AG04450 (cell line): ENCODE measurements at regions not wholly inside any gene's neighbourhood (a gene's known extent, or its start where the extent isn't known, plus 50 kb on each side); places are given as distances from the start of the nearest gene placed in this dataset.

Experiments used
- CTCF ChIA-PET: fragments of 300-600, 350-600 bp; formaldehyde crosslinking; extraction: SDS; loops from one replicate; lab custom pipeline; 2022; ENCODE audit warnings: antibody characterized with exemption, inconsistent platforms; lab: Charles Lee
- POLR2A ChIA-PET: fragments of 350-600 bp; formaldehyde crosslinking; extraction: SDS; loops from one replicate; lab custom pipeline; 2021; ENCODE audit warnings: antibody characterized with exemption, inconsistent platforms; lab: Yijun Ruan, JAX
- DNase-seq: peaks from one replicate; pipeline ENCODE4 v3.0.0-alpha.2; 2011; ENCODE audit warnings: low read depth, low spot score
- H3K27ac ChIP-seq: one replicate; pipeline ENCODE4 v1.5.1; 2012; ENCODE audit warnings: low read depth, low read length, control low read depth
- H3K27me3 ChIP-seq: one replicate; pipeline ENCODE4 v1.6.0; 2012; ENCODE audit warnings: low read length; ENCODE audit not compliant: control insufficient read depth, insufficient read depth
- H3K4me3 ChIP-seq: 2 replicates; pipeline ENCODE4 v1.5.1; 2011; ENCODE audit warnings: mild to moderate bottlenecking, low read depth, low read length, control low read depth
- H3K9me3 ChIP-seq: 2 replicates; pipeline ENCODE4 v1.5.1; 2012; ENCODE audit warnings: low read length; ENCODE audit not compliant: control insufficient read depth, insufficient read depth
- TF ChIP-seq, protein P1 (sequence below): IDR thresholded peaks from 2 replicates; pipeline ENCODE4 v1.5.1; 2011; ENCODE audit warnings: low read depth, low read length, control low read depth, inconsistent platforms

DNA sequence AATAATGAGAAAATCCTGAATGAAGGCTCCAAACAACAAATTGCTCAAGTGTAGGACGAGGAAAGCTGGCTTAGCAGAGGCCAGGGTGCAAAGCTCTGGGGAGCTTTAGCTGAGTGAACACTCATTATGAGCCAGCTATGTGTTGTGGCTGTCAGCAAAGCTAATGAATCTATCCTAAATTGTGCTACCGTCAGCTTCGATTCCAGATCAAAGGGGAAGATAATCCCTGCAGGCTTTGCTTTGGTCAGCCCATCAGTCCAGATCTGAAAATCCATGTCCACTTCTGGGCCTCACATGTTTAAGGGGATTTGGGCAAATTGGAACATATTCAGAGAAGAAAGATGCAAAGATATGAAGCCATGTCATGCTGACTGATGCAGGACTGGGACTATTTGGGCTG, 180.9 kb upstream of the ZBED5 start:
- Histone ChIP-seq H3K27ac (no peak overlapping the region), H3K9me3 (no peaks in the 10 kb centered on the region), H3K27me3 (peaks cover 2% of the 10 kb centered on the region), H3K4me3 (no peak overlapping the region)
- TF ChIP-seq, protein P1, sequence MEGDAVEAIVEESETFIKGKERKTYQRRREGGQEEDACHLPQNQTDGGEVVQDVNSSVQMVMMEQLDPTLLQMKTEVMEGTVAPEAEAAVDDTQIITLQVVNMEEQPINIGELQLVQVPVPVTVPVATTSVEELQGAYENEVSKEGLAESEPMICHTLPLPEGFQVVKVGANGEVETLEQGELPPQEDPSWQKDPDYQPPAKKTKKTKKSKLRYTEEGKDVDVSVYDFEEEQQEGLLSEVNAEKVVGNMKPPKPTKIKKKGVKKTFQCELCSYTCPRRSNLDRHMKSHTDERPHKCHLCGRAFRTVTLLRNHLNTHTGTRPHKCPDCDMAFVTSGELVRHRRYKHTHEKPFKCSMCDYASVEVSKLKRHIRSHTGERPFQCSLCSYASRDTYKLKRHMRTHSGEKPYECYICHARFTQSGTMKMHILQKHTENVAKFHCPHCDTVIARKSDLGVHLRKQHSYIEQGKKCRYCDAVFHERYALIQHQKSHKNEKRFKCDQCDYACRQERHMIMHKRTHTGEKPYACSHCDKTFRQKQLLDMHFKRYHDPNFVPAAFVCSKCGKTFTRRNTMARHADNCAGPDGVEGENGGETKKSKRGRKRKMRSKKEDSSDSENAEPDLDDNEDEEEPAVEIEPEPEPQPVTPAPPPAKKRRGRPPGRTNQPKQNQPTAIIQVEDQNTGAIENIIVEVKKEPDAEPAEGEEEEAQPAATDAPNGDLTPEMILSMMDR: no peak
- DNase-seq: no peak
- CTCF ChIA-PET: interaction anchor here (1.0 to 7.9 kb wide), 10 partner anchors 9 to 748 kb away, joined by 3 to 121 read pairs (median 4); partner anchors contain the start of gene GALNT18
- POLR2A ChIA-PET: interaction anchor here (0.8 to 1.0 kb wide), 2 partner anchors 10 to 230 kb away, joined by 3 read pairs; partner anchors contain the start of gene EIF4G2

DNA sequence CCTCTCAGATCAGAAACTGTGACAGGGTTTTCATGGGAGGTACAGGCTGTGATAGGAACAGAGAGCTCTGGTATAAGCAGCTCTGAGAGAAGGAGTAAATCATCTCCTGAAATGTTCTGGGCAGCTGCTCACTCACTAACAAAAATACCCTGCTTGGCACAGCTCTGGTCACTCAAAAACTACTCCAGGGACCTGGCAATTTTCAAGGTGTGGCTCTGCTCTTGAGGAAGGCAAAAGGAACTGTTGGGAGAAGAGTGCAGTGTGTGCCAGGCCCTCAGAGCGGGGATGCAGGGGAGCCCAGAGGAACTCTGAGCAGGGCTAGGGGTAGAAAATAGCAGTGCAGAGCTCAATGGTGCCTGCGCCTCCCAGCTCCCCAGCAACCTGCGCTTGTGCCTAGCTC, 180.5 kb upstream of the ZBED5 start:
- POLR2A ChIA-PET: interaction anchor here (0.8 to 1.0 kb wide), 2 partner anchors 10 to 230 kb away, joined by 3 read pairs; partner anchors contain the start of gene EIF4G2
- DNase-seq: no peak
- Histone ChIP-seq H3K4me3 (no peak overlapping the region), H3K9me3 (no peaks in the 10 kb centered on the region), H3K27me3 (peaks cover 2% of the 10 kb centered on the region), H3K27ac (no peak overlapping the region)
- TF ChIP-seq, protein P1: no peak
- CTCF ChIA-PET: interaction anchor here (0.6 to 7.9 kb wide), 12 partner anchors 8 to 748 kb away, joined by 3 to 121 read pairs (median 4); partner anchors contain the start of gene GALNT18

DNA sequence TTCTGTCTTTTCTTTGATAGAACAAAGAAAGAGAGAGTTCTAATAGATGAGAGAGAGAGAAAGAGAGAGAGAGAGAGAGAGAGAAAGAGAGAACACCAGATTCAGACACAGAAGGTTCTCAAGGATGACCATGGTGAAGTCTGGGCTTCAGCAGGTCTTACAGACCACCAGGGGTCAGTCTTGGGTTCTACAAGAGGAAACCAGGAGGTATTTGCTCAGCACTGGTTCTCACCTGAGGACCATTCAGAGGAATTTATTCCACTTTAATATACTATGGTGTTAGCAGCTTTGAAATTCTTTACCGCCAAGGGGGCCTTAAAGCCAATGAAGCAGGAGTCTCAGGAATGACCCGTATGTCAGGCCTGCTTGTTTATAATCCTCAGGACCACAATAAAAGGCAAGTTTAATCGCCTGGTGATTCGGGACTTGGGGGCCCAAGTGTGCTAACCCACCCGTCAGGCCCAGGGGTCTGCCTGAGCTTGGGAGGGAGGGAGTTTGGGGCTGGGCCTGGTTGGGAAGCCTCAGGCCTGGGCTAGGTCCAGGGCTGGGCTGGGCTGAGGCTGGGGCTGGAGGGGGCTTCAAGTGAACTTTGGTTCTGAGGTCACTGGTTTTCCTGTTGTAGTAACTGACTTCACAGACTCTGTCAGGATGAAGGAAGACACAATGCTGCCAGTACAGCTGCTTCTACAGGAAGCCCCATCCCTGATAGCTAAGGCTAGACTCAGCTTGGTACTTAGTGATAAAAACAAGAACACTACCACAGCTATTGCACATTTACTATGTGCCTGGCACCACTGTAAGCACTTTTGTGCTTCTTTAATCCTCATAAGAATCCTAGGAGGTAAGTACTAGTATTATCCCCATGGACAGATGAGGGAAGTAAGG, 179.2 kb upstream of the ZBED5 start:
- ChIA-PET CTCF (interaction anchor here (0.6 to 7.9 kb wide), 14 partner anchors 9 to 762 kb away, joined by 3 to 121 read pairs (median 4); no protein-coding TSS in a partner anchor), POLR2A (no interaction called here)
- Histone ChIP-seq H3K4me3 (no peak overlapping the region), H3K27ac (no peak overlapping the region), H3K9me3 (no peaks in the 10 kb centered on the region), H3K27me3 (peaks cover under 1% of the 10 kb centered on the region)
- TF ChIP-seq, protein P1: peak; percentile 70
- DNase-seq: no peak

DNA sequence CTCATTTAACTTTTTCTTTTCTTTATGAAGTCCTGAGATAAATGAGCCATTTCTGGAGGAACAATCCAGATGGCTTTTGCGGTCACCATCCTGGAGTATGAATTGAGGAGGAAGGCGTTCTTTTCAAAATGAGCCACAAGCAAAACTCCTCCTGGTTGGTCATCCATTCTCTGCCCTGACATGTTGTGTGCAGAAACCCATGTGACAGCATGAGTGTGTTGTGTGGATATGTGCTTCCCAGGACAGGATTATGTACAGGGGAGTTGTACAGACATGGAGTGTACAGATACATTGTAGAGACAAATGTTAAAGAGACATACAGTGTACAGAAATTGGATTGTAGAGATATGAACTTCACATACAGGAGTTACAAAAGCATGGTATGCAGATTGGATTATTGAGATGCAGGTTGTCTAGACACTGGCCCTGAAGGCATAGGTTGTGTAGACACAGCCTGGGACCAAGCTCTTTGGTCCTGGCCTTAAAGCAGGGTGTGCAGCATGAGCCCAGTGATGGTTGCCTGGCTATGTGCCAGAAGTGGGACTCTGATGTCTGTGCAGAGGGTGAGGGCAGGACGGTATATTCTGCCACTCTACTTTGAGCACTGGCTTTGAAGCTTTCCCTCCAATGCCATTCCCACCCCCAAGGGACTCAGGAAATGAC, 178.5 kb upstream of the ZBED5 start:
- DNase-seq: no peak
- Histone ChIP-seq H3K9me3 (no peaks in the 10 kb centered on the region), H3K4me3 (no peak overlapping the region), H3K27me3 (no peaks in the 10 kb centered on the region), H3K27ac (no peak overlapping the region)
- ChIA-PET CTCF (interaction anchor here (0.6 to 7.9 kb wide), 17 partner anchors 8 to 843 kb away, joined by 3 to 121 read pairs (median 3); no protein-coding TSS in a partner anchor), POLR2A (no interaction called here)
- TF ChIP-seq, protein P1: no peak
